ENCODE measurements at regions not wholly inside any gene's neighbourhood (a gene's known extent, or its start where the extent isn't known, plus 50 kb on each side); places are given as distances from the start of the nearest gene placed in this dataset.

DNA sequence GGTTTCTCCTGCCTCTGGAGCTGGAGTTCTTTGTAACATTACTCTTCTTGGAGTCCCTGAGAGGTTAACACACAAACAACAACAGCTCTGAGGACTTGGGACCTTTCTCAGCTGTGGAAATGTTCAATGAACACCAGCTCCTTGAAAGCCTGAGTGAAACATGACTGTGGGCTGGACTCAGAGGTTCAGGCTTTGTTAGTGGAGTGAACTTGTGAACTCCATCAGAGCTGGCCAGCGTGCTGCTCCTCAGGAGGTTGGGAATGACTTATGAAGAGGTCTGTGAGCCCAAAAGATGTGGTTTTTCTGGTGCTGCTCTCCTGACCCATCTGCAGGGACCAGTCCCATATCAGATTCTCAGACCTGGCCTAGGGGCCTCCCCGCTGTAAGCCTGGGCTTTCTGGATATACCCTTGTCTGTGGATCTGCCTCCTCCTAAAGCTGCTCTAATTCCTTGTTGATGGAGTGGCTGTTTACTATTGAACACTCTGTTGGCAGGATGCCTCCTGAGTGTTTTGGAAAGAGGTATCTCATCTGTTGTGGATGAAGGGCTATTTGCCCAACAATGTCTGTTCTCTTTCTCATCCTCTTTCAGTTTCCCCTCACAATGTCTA, 170.0 kb upstream of the GDNF start:
- TF ChIP-seq, protein P1, sequence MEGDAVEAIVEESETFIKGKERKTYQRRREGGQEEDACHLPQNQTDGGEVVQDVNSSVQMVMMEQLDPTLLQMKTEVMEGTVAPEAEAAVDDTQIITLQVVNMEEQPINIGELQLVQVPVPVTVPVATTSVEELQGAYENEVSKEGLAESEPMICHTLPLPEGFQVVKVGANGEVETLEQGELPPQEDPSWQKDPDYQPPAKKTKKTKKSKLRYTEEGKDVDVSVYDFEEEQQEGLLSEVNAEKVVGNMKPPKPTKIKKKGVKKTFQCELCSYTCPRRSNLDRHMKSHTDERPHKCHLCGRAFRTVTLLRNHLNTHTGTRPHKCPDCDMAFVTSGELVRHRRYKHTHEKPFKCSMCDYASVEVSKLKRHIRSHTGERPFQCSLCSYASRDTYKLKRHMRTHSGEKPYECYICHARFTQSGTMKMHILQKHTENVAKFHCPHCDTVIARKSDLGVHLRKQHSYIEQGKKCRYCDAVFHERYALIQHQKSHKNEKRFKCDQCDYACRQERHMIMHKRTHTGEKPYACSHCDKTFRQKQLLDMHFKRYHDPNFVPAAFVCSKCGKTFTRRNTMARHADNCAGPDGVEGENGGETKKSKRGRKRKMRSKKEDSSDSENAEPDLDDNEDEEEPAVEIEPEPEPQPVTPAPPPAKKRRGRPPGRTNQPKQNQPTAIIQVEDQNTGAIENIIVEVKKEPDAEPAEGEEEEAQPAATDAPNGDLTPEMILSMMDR (conservative IDR thresholded peaks at IDR 0.05; ENCODE audit: low read depth, low read length): no peak
- TF ChIP-seq POLR2A (IDR thresholded peaks at IDR 0.05; ENCODE audit: low read depth, low read length) (no peak), MXI1 (IDR thresholded peaks at IDR 0.05; ENCODE audit: borderline replicate concordance, low read depth, low read length) (no peak), SMC3 (IDR thresholded peaks at IDR 0.05; ENCODE audit: low read depth, low read length) (no peak), FOS (IDR thresholded peaks at IDR 0.05; ENCODE audit: low read depth, low read length) (no peak), MAFK (IDR thresholded peaks at IDR 0.05; ENCODE audit: low read depth, low read length) (no peak), RCOR1 (IDR thresholded peaks at IDR 0.05; ENCODE audit: insufficient replicate concordance, low read length) (no peak), RAD21 (IDR thresholded peaks at IDR 0.05; ENCODE audit: low read length) (no peak), CEBPB (IDR thresholded peaks at IDR 0.05; ENCODE audit: low read depth, low read length) (no peak), BHLHE40 (IDR thresholded peaks at IDR 0.05; ENCODE audit: low read depth, low read length) (no peak), RFX5 (IDR thresholded peaks at IDR 0.05; ENCODE audit: low read depth, low read length) (no peak)
- TF ChIP-seq, protein P2, sequence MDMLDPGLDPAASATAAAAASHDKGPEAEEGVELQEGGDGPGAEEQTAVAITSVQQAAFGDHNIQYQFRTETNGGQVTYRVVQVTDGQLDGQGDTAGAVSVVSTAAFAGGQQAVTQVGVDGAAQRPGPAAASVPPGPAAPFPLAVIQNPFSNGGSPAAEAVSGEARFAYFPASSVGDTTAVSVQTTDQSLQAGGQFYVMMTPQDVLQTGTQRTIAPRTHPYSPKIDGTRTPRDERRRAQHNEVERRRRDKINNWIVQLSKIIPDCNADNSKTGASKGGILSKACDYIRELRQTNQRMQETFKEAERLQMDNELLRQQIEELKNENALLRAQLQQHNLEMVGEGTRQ (IDR thresholded peaks at IDR 0.05; ENCODE audit: low read depth, low read length): no peak
